GM23338 (cell line): ENCODE measurements at regions not wholly inside any gene's neighbourhood (a gene's known extent, or its start where the extent isn't known, plus 50 kb on each side); places are given as distances from the start of the nearest gene placed in this dataset.

ENCODE experiments used
- EZH2 ChIP-seq: fragments of 200-600 bp; sonication (generic); IDR thresholded peaks from one replicate; pipeline ENCODE4 v1.8.0; 2017; ENCODE audit warnings: antibody characterized with exemption, mild to moderate bottlenecking, low read depth; ENCODE audit not compliant: unreplicated experiment
- TF ChIP-seq, protein P1 (sequence below), 2 experiments: fragments of 200-600 bp in 1 of 2; sonication (generic) in 1 of 2; conservative IDR thresholded peaks; 2 replicates each; pipeline versions ENCODE4 v1.5.1 to v1.6.1; 2016 to 2017; ENCODE audit warnings: antibody characterized with exemption in 2 of 2, low read depth in 2 of 2, mild to moderate bottlenecking in 2 of 2, moderate library complexity in 1 of 2

DNA sequence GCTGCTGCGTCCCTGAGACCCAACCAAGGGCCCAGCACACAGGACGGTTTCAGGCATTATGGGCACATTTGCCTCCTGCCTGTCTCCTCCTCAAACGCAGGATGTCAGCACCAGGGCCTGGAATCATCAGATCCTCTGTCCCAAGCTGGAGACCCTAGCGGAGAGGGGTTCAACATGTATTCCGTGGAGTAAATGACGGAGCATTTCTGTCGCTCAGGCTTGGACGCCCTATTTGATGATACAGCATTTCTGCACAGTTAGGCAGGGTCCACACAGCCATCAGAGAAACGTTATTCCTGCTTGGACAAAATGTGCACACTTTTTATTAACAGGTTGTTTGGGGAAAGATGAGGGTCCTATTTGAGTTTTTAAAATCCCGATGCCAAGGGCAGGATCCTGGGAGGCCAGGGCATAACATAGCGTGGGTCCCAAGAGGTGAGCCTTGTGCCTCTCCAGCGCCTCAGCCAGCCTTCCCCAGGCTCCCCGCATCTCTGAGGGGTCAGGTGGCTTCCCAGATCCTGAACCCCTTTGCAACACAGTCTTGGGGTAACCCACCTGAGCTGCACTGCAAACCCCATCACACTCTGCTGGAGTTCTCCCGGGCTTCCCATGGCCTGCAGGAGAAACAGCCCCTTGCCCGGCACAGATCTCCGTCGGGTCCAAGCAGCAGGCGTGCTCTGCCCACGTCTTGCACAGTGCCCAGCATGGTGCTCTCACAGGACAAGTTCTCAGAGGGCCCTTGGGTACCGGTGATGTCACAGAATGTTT lies 319.7 kb upstream of the MYT1L start:
- TF ChIP-seq, protein P1, sequence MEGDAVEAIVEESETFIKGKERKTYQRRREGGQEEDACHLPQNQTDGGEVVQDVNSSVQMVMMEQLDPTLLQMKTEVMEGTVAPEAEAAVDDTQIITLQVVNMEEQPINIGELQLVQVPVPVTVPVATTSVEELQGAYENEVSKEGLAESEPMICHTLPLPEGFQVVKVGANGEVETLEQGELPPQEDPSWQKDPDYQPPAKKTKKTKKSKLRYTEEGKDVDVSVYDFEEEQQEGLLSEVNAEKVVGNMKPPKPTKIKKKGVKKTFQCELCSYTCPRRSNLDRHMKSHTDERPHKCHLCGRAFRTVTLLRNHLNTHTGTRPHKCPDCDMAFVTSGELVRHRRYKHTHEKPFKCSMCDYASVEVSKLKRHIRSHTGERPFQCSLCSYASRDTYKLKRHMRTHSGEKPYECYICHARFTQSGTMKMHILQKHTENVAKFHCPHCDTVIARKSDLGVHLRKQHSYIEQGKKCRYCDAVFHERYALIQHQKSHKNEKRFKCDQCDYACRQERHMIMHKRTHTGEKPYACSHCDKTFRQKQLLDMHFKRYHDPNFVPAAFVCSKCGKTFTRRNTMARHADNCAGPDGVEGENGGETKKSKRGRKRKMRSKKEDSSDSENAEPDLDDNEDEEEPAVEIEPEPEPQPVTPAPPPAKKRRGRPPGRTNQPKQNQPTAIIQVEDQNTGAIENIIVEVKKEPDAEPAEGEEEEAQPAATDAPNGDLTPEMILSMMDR (conservative IDR thresholded peaks at IDR 0.05; ENCODE audit: low read depth in 2 of 2), result no peak
- no peak for TF ChIP-seq EZH2
